Endothelial cell of umbilical vein (primary cell): ENCODE measurements at regions not wholly inside any gene's neighbourhood (a gene's known extent, or its start where the extent isn't known, plus 50 kb on each side); places are given as distances from the start of the nearest gene placed in this dataset.

Experiments
- BruUV-seq: library from RNA; stranded (reverse); fragments of 400-500 nt; replicated peaks from 2 replicates; lab custom pipeline; 2021; lab: Mats Ljungman, UMichigan
- CTCF ChIA-PET: fragments of 300-600, 350-600 bp; sonication (Branson Sonifier 250); formaldehyde crosslinking; loops from one replicate; lab custom pipeline; 2021; ENCODE audit warnings: antibody characterized with exemption, inconsistent platforms; lab: Charles Lee
- POLR2A ChIA-PET: fragments of 300-600, 350-600 bp; sonication (Branson Sonifier 250); formaldehyde crosslinking; loops from one replicate; lab custom pipeline; 2021; ENCODE audit warnings: antibody characterized with exemption, inconsistent platforms; lab: Charles Lee
- DNase-seq: peaks from one replicate; pipeline ENCODE4 v3.0.0-alpha.2; 2011; ENCODE audit warnings: low read depth, low spot score
- FAIRE-seq: peaks from 2 replicates; lab custom pipeline; 2011; peaks lifted over from hg19 to GRCh38; lab: Jason Lieb, UNC
- H2AFZ ChIP-seq: 2 replicates; pipeline ENCODE4 v1.6.0; 2012; ENCODE audit warnings: low read depth, low read length, control low read depth, inconsistent platforms
- H3K27ac ChIP-seq: 2 replicates; pipeline ENCODE4 v1.5.1; 2011; ENCODE audit warnings: low read depth, mild to moderate bottlenecking, control low read depth, low read length, moderate library complexity; ENCODE audit not compliant: insufficient read depth
- H3K27me3 ChIP-seq, 2 experiments: 2 replicates each; pipeline versions ENCODE4 v1.6.0 to v1.6.1; 2011; ENCODE audit warnings: low read length in 2 of 2, mixed read lengths in 1 of 2; ENCODE audit not compliant: control insufficient read depth in 2 of 2, insufficient read depth in 2 of 2
- H3K36me3 ChIP-seq, 2 experiments: 2 replicates in 1 of 2; 3 replicates in 1 of 2; pipeline ENCODE4 v1.5.1; 2011; ENCODE audit warnings: low read length in 2 of 2, mild to moderate bottlenecking in 1 of 2, moderate library complexity in 1 of 2; ENCODE audit not compliant: control insufficient read depth in 2 of 2, insufficient read depth in 2 of 2; ENCODE audit errors: extremely low read depth in 1 of 2
- H3K4me1 ChIP-seq: 3 replicates; pipeline ENCODE4 v1.5.1; 2011; ENCODE audit warnings: mild to moderate bottlenecking, low read length; ENCODE audit not compliant: control insufficient read depth, insufficient read depth; ENCODE audit errors: extremely low read depth
- H3K4me2 ChIP-seq: 2 replicates; pipeline ENCODE4 v1.6.1; 2011; ENCODE audit warnings: low read length, control low read depth, mixed read lengths; ENCODE audit not compliant: insufficient read depth
- H3K4me3 ChIP-seq, 3 experiments: fragments of 200-600 bp in 1 of 3; sonication (generic), shearing (Covaris generic) in 1 of 3; replicated peaks in 1 of 3; 2 replicates each; pipeline ENCODE4 v1.5.1; 2011 to 2016; ENCODE audit warnings: control low read depth in 3 of 3, low read length in 3 of 3, mild to moderate bottlenecking in 2 of 3, inconsistent platforms in 1 of 3, low read depth in 1 of 3, moderate library complexity in 1 of 3; ENCODE audit not compliant: insufficient read depth in 1 of 3
- H3K79me2 ChIP-seq: 2 replicates; pipeline ENCODE4 v1.6.0; 2012; ENCODE audit warnings: low read length, inconsistent platforms; ENCODE audit not compliant: control insufficient read depth, insufficient read depth
- H3K9ac ChIP-seq: replicated peaks from 2 replicates; pipeline ENCODE3; 2011; ENCODE audit warnings: low read length, control low read depth; ENCODE audit not compliant: insufficient read depth; ENCODE audit errors: extremely low read depth
- H3K9me1 ChIP-seq: replicated peaks from 3 replicates; pipeline ENCODE4 v1.6.0; 2011; ENCODE audit warnings: mild to moderate bottlenecking, low read length; ENCODE audit not compliant: control insufficient read depth, insufficient read depth; ENCODE audit errors: extremely low read depth
- H3K9me3 ChIP-seq: replicated peaks from 2 replicates; pipeline ENCODE4 v1.5.1; 2012; ENCODE audit warnings: low read length, inconsistent platforms; ENCODE audit not compliant: control insufficient read depth, insufficient read depth
- H4K20me1 ChIP-seq: replicated peaks from 2 replicates; pipeline ENCODE3; 2011; ENCODE audit warnings: mild to moderate bottlenecking, low read length; ENCODE audit not compliant: control insufficient read depth, insufficient read depth; ENCODE audit errors: extremely low read depth
- EZH2 ChIP-seq: IDR thresholded peaks from 2 replicates; pipeline ENCODE4 v1.6.1; 2012; ENCODE audit warnings: borderline replicate concordance, low read depth, mild to moderate bottlenecking, moderate library complexity, low read length, inconsistent platforms; ENCODE audit not compliant: severe bottlenecking
- FOS ChIP-seq: IDR thresholded peaks from 2 replicates; pipeline ENCODE4 v1.6.1; 2011; ENCODE audit warnings: mild to moderate bottlenecking, low read length, moderate library complexity, borderline replicate concordance; ENCODE audit not compliant: insufficient read depth
- GATA2 ChIP-seq: IDR thresholded peaks from 2 replicates; pipeline ENCODE4 v1.7.0; 2011; ENCODE audit warnings: low read depth, mild to moderate bottlenecking, moderate library complexity, mixed read lengths, low read length; ENCODE audit not compliant: insufficient read length, insufficient read depth
- JUN ChIP-seq: IDR thresholded peaks from 2 replicates; pipeline ENCODE4 v1.6.1; 2011; ENCODE audit warnings: borderline replicate concordance, low read depth; ENCODE audit not compliant: insufficient read length, insufficient read depth
- MYC ChIP-seq: IDR thresholded peaks from one replicate; pipeline ENCODE4 v1.6.1; 2011; ENCODE audit warnings: mild to moderate bottlenecking, low read depth, low read length
- POLR2A ChIP-seq: IDR thresholded peaks from 2 replicates; pipeline ENCODE4 v1.6.1; 2012; ENCODE audit warnings: low read depth, mild to moderate bottlenecking, control low read depth, low read length
- POLR2AphosphoS5 ChIP-seq: IDR thresholded peaks from 2 replicates; pipeline ENCODE4 v1.6.1; 2012; ENCODE audit warnings: low read depth, mild to moderate bottlenecking, control low read depth, low read length, moderate library complexity; ENCODE audit not compliant: insufficient read depth
- dilution Hi-C: fragments of 300-500 bp; cut with MboI; formaldehyde crosslinking; loops from one replicate; pipeline ENCODE4 v1.15.0; 2019; ENCODE audit warnings: low sequenced_read_pairs; ENCODE audit not compliant: extremely low pct_ligation_motif_present
- intact Hi-C: fragments of 100-400 bp; cut with micrococcal nuclease; formaldehyde crosslinking; loops from one replicate; pipeline ENCODE4 v1.10.0; 2022
- TF ChIP-seq, protein P1 (sequence below), 2 donors: IDR thresholded peaks; 1 replicate in 1 of 2; 2 replicates in 1 of 2; pipeline ENCODE4 v1.5.1; 2011; ENCODE audit warnings: low read length in 2 of 2, mild to moderate bottlenecking in 2 of 2, moderate library complexity in 2 of 2, control low read depth in 1 of 2, inconsistent platforms in 1 of 2, low read depth in 1 of 2; ENCODE audit not compliant: insufficient read depth in 1 of 2; ENCODE audit errors: extremely low read depth in 1 of 2
- TF ChIP-seq, protein P2 (sequence below): IDR thresholded peaks from 2 replicates; pipeline ENCODE4 v1.6.1; 2011; ENCODE audit not compliant: insufficient read depth, insufficient read length

DNA sequence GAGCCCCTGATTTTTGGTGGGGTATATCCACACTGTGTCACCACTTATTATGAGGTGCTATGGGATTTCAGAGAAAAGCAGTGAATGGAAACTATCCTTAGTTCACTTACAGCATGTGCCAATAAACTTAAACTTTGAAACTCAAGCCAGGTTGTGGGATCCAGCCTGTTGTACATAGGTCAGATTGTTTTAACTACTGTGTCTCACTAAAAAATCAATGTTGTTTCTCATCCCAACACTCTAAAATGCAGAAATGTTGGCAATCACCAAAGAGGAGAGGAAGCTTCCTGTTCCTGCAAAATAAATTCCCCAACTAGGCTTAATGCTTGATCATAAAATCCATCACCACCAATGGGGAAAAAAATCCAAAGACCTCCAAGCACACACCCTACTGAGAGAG, 173.7 kb upstream of the ONECUT1 start:
- Histone ChIP-seq H3K4me2 (no peak overlapping the region), H2AFZ (no peak overlapping the region), H3K9me3 (no peaks in the 10 kb centered on the region), H3K4me1 (no peaks in the 10 kb centered on the region), H3K9me1 (no peaks in the 10 kb centered on the region), H4K20me1 (no peaks in the 10 kb centered on the region), H3K36me3 (no peaks in the 10 kb centered on the region), H3K9ac (no peak overlapping the region), H3K27ac (no peak overlapping the region), H3K27me3 (no peaks in the 10 kb centered on the region), H3K4me3 (no peak overlapping the region), H3K79me2 (no peaks in the 10 kb centered on the region)
- BruUV-seq = no TSS peak
- POLR2A ChIA-PET = no interaction called here
- intact Hi-C loops = no loop called here
- FAIRE-seq (no peak), DNase-seq (no peak)
- TF ChIP-seq POLR2A (no peak), FOS (no peak)
- CTCF ChIA-PET = no interaction called here
- dilution Hi-C loops = no loop called here

GRCh38 chr15:52960283-52960682, 170.1 kb upstream of the ONECUT1 start:
- H3K27me3 ChIP-seq = no peaks in the 10 kb centered on the region
- DNase-seq = no peak
- no peak overlapping the region for H3K9ac ChIP-seq
- dilution Hi-C loops (no loop called here), intact Hi-C loops (no loop called here)
- BruUV-seq = no TSS peak
- ChIA-PET POLR2A (no interaction called here), CTCF (no interaction called here)
- no peaks in the 10 kb centered on the region for H3K36me3 ChIP-seq
- H3K4me3 ChIP-seq = no peak overlapping the region
- no peak overlapping the region for H3K4me2 ChIP-seq
- no peak for TF ChIP-seq MYC
- no peak for TF ChIP-seq GATA2
- TF ChIP-seq POLR2A = no peak
- TF ChIP-seq, protein P1, sequence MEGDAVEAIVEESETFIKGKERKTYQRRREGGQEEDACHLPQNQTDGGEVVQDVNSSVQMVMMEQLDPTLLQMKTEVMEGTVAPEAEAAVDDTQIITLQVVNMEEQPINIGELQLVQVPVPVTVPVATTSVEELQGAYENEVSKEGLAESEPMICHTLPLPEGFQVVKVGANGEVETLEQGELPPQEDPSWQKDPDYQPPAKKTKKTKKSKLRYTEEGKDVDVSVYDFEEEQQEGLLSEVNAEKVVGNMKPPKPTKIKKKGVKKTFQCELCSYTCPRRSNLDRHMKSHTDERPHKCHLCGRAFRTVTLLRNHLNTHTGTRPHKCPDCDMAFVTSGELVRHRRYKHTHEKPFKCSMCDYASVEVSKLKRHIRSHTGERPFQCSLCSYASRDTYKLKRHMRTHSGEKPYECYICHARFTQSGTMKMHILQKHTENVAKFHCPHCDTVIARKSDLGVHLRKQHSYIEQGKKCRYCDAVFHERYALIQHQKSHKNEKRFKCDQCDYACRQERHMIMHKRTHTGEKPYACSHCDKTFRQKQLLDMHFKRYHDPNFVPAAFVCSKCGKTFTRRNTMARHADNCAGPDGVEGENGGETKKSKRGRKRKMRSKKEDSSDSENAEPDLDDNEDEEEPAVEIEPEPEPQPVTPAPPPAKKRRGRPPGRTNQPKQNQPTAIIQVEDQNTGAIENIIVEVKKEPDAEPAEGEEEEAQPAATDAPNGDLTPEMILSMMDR (IDR thresholded peaks at IDR 0.05; ENCODE audit: extremely low read depth in 1 of 2, insufficient read depth in 1 of 2, low read depth in 1 of 2, low read length in 2 of 2) = no peak
- no peak for TF ChIP-seq JUN
- no peak for TF ChIP-seq EZH2
- no peak for TF ChIP-seq FOS
- TF ChIP-seq, protein P2, sequence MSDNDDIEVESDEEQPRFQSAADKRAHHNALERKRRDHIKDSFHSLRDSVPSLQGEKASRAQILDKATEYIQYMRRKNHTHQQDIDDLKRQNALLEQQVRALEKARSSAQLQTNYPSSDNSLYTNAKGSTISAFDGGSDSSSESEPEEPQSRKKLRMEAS = no peak
- no peak for TF ChIP-seq POLR2AphosphoS5
- no peaks in the 10 kb centered on the region for H4K20me1 ChIP-seq
- H3K4me1 ChIP-seq = no peaks in the 10 kb centered on the region
- no peak overlapping the region for H2AFZ ChIP-seq
- no peaks in the 10 kb centered on the region for H3K9me1 ChIP-seq
- no peaks in the 10 kb centered on the region for H3K9me3 ChIP-seq
- no peak for FAIRE-seq
- no peak overlapping the region for H3K27ac ChIP-seq
- H3K79me2 ChIP-seq = no peaks in the 10 kb centered on the region
